ENCODE measurements at regions not wholly inside any gene's neighbourhood (a gene's known extent, or its start where the extent isn't known, plus 50 kb on each side); places are given as distances from the start of the nearest gene placed in this dataset.

DNA sequence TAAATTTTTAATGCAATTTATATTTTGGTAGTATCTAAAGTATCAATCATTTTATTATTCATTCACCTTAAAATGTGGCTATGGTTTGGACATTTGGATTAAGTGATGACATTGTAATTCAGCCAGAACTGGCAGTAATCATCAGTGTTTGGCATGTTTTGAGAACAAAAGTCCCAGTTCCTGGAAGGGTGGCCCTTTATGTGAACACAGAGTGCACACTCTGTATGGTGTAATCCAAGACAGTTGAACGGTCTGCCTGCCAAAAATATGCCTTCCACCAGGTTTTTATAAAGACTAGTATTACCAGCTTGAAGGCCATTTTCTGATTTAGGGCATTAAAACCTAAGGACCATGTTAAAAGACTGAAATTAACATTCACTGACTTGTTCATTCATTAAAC lies 448.7 kb downstream of the LTN1 start:
- intact Hi-C loops (cut with DNase I) = no loop called here
- no peaks in the 10 kb centered on the region for H3K9me3 ChIP-seq
- no peaks in the 10 kb centered on the region for H3K4me1 ChIP-seq
- H3K27ac ChIP-seq = no peak overlapping the region
- no peaks in the 10 kb centered on the region for H3K27me3 ChIP-seq
- DNase-seq (ENCODE audit: low spot score in 2 of 2) = no peak
- no peak overlapping the region for H3K4me3 ChIP-seq
- H3K36me3 ChIP-seq = no peaks in the 10 kb centered on the region
- TF ChIP-seq, protein P1, sequence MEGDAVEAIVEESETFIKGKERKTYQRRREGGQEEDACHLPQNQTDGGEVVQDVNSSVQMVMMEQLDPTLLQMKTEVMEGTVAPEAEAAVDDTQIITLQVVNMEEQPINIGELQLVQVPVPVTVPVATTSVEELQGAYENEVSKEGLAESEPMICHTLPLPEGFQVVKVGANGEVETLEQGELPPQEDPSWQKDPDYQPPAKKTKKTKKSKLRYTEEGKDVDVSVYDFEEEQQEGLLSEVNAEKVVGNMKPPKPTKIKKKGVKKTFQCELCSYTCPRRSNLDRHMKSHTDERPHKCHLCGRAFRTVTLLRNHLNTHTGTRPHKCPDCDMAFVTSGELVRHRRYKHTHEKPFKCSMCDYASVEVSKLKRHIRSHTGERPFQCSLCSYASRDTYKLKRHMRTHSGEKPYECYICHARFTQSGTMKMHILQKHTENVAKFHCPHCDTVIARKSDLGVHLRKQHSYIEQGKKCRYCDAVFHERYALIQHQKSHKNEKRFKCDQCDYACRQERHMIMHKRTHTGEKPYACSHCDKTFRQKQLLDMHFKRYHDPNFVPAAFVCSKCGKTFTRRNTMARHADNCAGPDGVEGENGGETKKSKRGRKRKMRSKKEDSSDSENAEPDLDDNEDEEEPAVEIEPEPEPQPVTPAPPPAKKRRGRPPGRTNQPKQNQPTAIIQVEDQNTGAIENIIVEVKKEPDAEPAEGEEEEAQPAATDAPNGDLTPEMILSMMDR (IDR thresholded peaks at IDR 0.05) = no peak

DNA sequence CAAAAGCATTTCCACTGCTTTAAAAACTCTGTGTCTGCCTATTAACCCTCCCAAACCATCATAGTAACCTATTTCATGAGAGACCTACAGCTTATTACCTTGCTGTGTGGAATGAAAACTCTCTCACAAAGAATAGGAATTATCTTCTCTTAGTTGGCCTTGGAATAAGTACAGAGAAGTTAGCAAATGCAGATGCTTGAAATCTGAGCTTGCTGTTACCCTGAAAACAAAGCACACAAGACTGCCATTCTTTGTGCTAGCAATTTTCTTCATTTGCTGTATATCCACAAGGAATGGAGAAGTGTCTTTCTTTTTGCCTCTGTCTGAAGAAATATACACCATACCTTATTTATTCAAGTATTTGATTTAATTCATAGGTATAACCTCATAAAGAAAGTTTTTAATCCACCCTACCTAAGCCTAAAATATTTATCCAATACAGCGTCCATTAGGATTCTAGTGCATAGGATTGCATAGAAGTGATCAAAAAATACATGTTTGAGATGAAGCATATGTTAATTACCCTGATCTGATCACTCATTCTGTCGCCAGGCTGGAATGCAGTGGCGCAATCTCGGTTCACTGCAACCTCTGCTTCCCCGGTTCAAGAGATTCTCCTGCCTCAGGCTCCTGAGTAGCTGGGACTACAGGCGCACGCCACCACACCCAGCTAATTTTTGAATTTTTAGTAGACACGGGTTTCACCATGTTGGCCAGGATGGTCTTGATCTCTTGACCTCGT lies 451.1 kb downstream of the LTN1 start:
- Histone ChIP-seq H3K36me3 (no peaks in the 10 kb centered on the region), H3K4me1 (no peaks in the 10 kb centered on the region), H3K4me3 (no peak overlapping the region), H3K27ac (no peak overlapping the region), H3K9me3 (no peaks in the 10 kb centered on the region), H3K27me3 (no peaks in the 10 kb centered on the region)
- TF ChIP-seq, protein P1 (IDR thresholded peaks at IDR 0.05) = no peak
- no peak for DNase-seq (ENCODE audit: low spot score in 2 of 2)
- intact Hi-C loops (cut with DNase I) = no loop called here

DNA sequence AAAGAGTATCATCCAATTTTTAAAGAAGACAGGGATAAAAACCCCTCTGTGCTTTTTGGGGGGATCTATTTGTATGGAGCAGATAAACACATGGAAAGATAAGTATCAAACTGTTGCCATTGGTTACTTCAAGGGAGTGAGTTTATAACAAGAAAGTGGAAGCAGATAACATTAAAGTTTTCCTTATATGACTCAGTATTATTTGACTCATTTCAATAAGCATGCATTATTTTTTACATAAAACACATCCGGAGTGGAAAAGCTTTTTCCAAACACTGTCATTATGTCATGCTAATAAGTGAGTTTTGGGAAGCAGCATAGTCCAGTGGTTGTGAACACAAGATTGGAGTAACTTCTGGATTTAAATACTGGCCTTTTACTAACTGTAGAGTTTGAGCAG lies 452.2 kb downstream of the LTN1 start:
- DNase-seq (ENCODE audit: low spot score in 2 of 2) = no peak

DNA sequence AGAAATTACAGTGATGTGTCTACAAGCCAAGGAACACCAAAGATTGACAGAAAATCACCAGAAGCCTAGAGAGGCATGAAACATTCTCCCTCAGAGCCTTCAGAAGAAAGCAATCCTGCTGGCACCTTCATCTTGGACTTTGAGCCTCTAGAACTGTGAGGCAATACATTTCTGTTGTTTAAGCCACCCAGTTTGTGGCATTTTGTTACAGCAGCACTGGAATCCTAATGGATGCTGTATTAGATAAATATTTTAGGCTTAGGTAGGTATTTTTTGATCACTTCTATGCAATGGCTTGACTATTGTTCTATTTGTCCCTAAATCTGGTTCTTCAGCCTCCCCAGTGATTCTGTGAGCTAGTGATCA lies 453.1 kb downstream of the LTN1 start:
- H3K4me1 ChIP-seq = peaks cover 0 to 3% of the 10 kb centered on the region in 2 donors
- DNase-seq (ENCODE audit: low spot score in 2 of 2) = no peak
- H3K9me3 ChIP-seq = no peaks in the 10 kb centered on the region
- no peaks in the 10 kb centered on the region for H3K27me3 ChIP-seq
- TF ChIP-seq, protein P1 (IDR thresholded peaks at IDR 0.05) = no peak
- intact Hi-C loops (cut with DNase I) = loop anchor here (5.0 kb wide), 2 partner anchors 52 to 208 kb away; no protein-coding TSS in a partner anchor
- no peaks in the 10 kb centered on the region for H3K36me3 ChIP-seq
- H3K27ac ChIP-seq = no peak overlapping the region
- H3K4me3 ChIP-seq = no peak overlapping the region

More for the DNA sequence above, 452.2 kb downstream of the LTN1 start:
- TF ChIP-seq, protein P1 (IDR thresholded peaks at IDR 0.05) = no peak
- Histone ChIP-seq H3K4me1 (peaks cover 0 to 3% of the 10 kb centered on the region in 2 donors), H3K9me3 (no peaks in the 10 kb centered on the region), H3K36me3 (no peaks in the 10 kb centered on the region), H3K27me3 (no peaks in the 10 kb centered on the region), H3K27ac (no peak overlapping the region), H3K4me3 (no peak overlapping the region)
- intact Hi-C loops (cut with DNase I) = no loop called here

DNA sequence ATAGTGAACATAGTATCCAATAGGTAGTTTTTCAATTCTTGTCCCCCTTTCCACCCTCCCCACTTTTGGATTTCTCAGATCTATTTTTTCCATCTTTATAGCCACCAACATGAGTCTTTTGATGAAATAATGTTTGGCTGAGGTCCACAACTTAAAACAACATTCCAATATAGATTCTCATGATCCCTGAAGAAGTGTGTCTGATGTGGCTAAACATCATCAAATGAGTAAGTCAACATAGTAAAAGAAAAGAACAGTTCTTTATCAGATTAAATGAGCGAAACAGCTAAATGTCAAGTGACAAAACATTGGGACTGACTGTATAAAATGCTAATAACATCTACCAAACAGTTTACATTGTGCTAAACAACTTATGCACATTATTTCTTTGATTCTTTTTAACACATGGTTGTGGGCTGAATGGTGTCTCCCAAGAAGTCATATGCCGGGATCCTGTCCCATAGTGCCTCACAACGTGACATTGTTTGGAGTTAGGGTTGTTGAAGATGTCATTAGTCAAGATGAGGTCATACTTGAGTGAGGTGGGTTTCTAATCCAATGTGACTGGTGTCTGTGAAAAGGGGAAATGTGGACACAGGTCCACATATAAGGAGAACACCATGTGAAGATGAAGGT lies 453.6 kb downstream of the LTN1 start:
- intact Hi-C loops (cut with DNase I) = loop anchor here (5.0 kb wide), 2 partner anchors 52 to 208 kb away; no protein-coding TSS in a partner anchor
- no peaks in the 10 kb centered on the region for H3K36me3 ChIP-seq
- no peak for DNase-seq (ENCODE audit: low spot score in 2 of 2)
- H3K27ac ChIP-seq = no peak overlapping the region
- H3K9me3 ChIP-seq = no peaks in the 10 kb centered on the region
- H3K4me1 ChIP-seq = peaks cover 0 to 3% of the 10 kb centered on the region in 2 donors
- no peak overlapping the region for H3K4me3 ChIP-seq
- TF ChIP-seq, protein P1 (IDR thresholded peaks at IDR 0.05) = no peak
- no peaks in the 10 kb centered on the region for H3K27me3 ChIP-seq
